ENCODE measurements at regions not wholly inside any gene's neighbourhood (a gene's known extent, or its start where the extent isn't known, plus 50 kb on each side); places are given as distances from the start of the nearest gene placed in this dataset.

DNA sequence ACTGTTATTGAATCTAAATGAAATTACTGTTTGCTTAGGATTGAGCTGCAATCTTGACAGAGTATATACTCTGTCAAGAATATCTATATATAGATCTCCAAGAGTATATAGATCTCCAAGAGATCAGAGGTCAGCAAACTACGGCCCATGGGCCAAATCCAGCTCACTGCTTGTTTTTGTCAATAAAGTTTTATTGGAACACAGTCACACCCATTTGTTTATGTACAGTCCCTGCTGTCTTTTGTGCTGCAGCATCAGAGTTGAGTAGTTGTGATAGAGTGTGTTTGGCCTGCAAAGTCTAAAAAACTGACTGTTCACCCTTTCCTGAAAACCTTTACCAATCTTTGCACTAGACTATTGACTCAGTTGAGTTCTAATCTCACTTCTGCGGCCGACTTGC, 66.3 kb upstream of the NPVF start:
- FAIRE-seq (no peak), DNase-seq (ENCODE audit: low read depth, low spot score) (no peak)
- Histone ChIP-seq H3K79me2 (ENCODE audit: control insufficient read depth, insufficient read depth, low read length) (no peaks in the 10 kb centered on the region), H4K20me1 (replicated peaks; ENCODE audit: control insufficient read depth, extremely low read depth, insufficient read depth, low read length) (no peaks in the 10 kb centered on the region), H3K9me1 (replicated peaks; ENCODE audit: control insufficient read depth, extremely low read depth, insufficient read depth, low read length) (no peaks in the 10 kb centered on the region), H3K9ac (replicated peaks; ENCODE audit: extremely low read depth, insufficient read depth, low read length) (no peak overlapping the region), H3K36me3 (ENCODE audit: control insufficient read depth in 2 of 2, extremely low read depth in 1 of 2, insufficient read depth in 2 of 2, low read length in 2 of 2) (no peaks in the 10 kb centered on the region), H3K27ac (ENCODE audit: insufficient read depth, low read depth, low read length) (no peak overlapping the region), H2AFZ (ENCODE audit: low read depth, low read length) (no peak overlapping the region), H3K4me1 (ENCODE audit: control insufficient read depth, extremely low read depth, insufficient read depth, low read length) (no peaks in the 10 kb centered on the region), H3K4me3 (replicated peaks in 1 of 3; ENCODE audit: insufficient read depth in 1 of 3, low read depth in 1 of 3, low read length in 3 of 3) (no peak overlapping the region), H3K9me3 (replicated peaks; ENCODE audit: control insufficient read depth, insufficient read depth, low read length) (no peaks in the 10 kb centered on the region), H3K27me3 (ENCODE audit: control insufficient read depth in 2 of 2, insufficient read depth in 2 of 2, low read length in 2 of 2) (no peaks in the 10 kb centered on the region), H3K4me2 (ENCODE audit: insufficient read depth, low read length) (no peak overlapping the region)
- dilution Hi-C loops (cut with MboI; ENCODE audit: extremely low pct_ligation_motif_present, low sequenced_read_pairs) (no loop called here), intact Hi-C loops (cut with micrococcal nuclease) (no loop called here)
- ChIA-PET CTCF (no interaction called here), POLR2A (no interaction called here)
- BruUV-seq (replicated peaks), result no TSS peak
- TF ChIP-seq GATA2 (IDR thresholded peaks at IDR 0.05; ENCODE audit: insufficient read depth, insufficient read length, low read depth, low read length) (no peak), JUN (IDR thresholded peaks at IDR 0.05; ENCODE audit: borderline replicate concordance, insufficient read depth, insufficient read length, low read depth) (no peak), POLR2A (IDR thresholded peaks at IDR 0.05; ENCODE audit: low read depth, low read length) (no peak), FOS (IDR thresholded peaks at IDR 0.05; ENCODE audit: borderline replicate concordance, insufficient read depth, low read length) (no peak), POLR2AphosphoS5 (IDR thresholded peaks at IDR 0.05; ENCODE audit: insufficient read depth, low read depth, low read length) (no peak), EZH2 (IDR thresholded peaks at IDR 0.05; ENCODE audit: borderline replicate concordance, low read depth, low read length, severe bottlenecking) (no peak), MYC (IDR thresholded peaks at IDR 0.05; ENCODE audit: low read depth, low read length) (no peak)
- TF ChIP-seq, protein P1, sequence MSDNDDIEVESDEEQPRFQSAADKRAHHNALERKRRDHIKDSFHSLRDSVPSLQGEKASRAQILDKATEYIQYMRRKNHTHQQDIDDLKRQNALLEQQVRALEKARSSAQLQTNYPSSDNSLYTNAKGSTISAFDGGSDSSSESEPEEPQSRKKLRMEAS (IDR thresholded peaks at IDR 0.05; ENCODE audit: insufficient read depth, insufficient read length), result no peak
- TF ChIP-seq, protein P2, sequence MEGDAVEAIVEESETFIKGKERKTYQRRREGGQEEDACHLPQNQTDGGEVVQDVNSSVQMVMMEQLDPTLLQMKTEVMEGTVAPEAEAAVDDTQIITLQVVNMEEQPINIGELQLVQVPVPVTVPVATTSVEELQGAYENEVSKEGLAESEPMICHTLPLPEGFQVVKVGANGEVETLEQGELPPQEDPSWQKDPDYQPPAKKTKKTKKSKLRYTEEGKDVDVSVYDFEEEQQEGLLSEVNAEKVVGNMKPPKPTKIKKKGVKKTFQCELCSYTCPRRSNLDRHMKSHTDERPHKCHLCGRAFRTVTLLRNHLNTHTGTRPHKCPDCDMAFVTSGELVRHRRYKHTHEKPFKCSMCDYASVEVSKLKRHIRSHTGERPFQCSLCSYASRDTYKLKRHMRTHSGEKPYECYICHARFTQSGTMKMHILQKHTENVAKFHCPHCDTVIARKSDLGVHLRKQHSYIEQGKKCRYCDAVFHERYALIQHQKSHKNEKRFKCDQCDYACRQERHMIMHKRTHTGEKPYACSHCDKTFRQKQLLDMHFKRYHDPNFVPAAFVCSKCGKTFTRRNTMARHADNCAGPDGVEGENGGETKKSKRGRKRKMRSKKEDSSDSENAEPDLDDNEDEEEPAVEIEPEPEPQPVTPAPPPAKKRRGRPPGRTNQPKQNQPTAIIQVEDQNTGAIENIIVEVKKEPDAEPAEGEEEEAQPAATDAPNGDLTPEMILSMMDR (IDR thresholded peaks at IDR 0.05; ENCODE audit: extremely low read depth in 1 of 2, insufficient read depth in 1 of 2, low read depth in 1 of 2, low read length in 2 of 2), result no peak
